OCI-LY1 (cell line): ENCODE measurements at regions not wholly inside any gene's neighbourhood (a gene's known extent, or its start where the extent isn't known, plus 50 kb on each side); places are given as distances from the start of the nearest gene placed in this dataset.

Experiments used
- H2AFZ ChIP-seq: fragments of 200-600 bp; sonication (generic), shearing (Covaris generic); 2 replicates; pipeline ENCODE4 v1.6.0; 2014; ENCODE audit warnings: antibody characterized with exemption, mild to moderate bottlenecking, low read length
- H3F3A ChIP-seq: fragments of 200-600 bp; sonication (generic), shearing (Covaris generic); 2 replicates; pipeline ENCODE4 v1.6.0; 2014; ENCODE audit warnings: mild to moderate bottlenecking, antibody characterized with exemption, low read length, moderate library complexity; ENCODE audit not compliant: insufficient read depth
- H3K27ac ChIP-seq: fragments of 200-600 bp; sonication (generic); 2 replicates; pipeline ENCODE4 v1.5.1; 2014; ENCODE audit warnings: low read length, mixed run types, mild to moderate bottlenecking, low read depth; ENCODE audit not compliant: poor library complexity, severe bottlenecking
- H3K27me3 ChIP-seq: fragments of 200-600 bp; sonication (generic); 2 replicates; pipeline ENCODE4 v1.6.0; 2014; ENCODE audit warnings: antibody characterized with exemption, mild to moderate bottlenecking, low read length, moderate library complexity; ENCODE audit not compliant: insufficient read depth
- H3K36me3 ChIP-seq: fragments of 200-600 bp; sonication (generic); 2 replicates; pipeline ENCODE4 v1.6.1; 2014; ENCODE audit warnings: mild to moderate bottlenecking, antibody characterized with exemption, low read length, moderate library complexity, mixed read lengths; ENCODE audit not compliant: insufficient read depth
- H3K4me1 ChIP-seq: fragments of 200-600 bp; sonication (generic); 2 replicates; pipeline ENCODE4 v1.5.1; 2014; ENCODE audit warnings: mild to moderate bottlenecking, low read length, moderate library complexity; ENCODE audit not compliant: insufficient read depth, severe bottlenecking
- H3K4me2 ChIP-seq: fragments of 200-600 bp; sonication (generic), shearing (Covaris generic); 2 replicates; pipeline ENCODE4 v1.6.1; 2014; ENCODE audit warnings: low read length
- H3K4me3 ChIP-seq: fragments of 200-600 bp; sonication (generic); 2 replicates; pipeline ENCODE4 v1.5.1; 2014; ENCODE audit warnings: low read length, low read depth, mild to moderate bottlenecking, mixed read lengths; ENCODE audit not compliant: poor library complexity, severe bottlenecking
- H3K79me2 ChIP-seq: fragments of 200-600 bp; shearing (Covaris generic); 2 replicates; pipeline ENCODE4 v1.6.1; 2016; ENCODE audit warnings: mixed run types, low read length, mixed read lengths; ENCODE audit not compliant: insufficient read depth
- H3K9ac ChIP-seq: fragments of 200-600 bp; sonication (generic), shearing (Covaris generic); 2 replicates; pipeline ENCODE4 v1.6.1; 2014; ENCODE audit warnings: mild to moderate bottlenecking, low read length, mixed read lengths
- H3K9me2 ChIP-seq: fragments of 200-600 bp; sonication (generic), shearing (Covaris generic); 2 replicates; pipeline ENCODE4 v1.6.1; 2014; ENCODE audit warnings: low read depth, mild to moderate bottlenecking, low read length, mixed read lengths
- H3K9me3 ChIP-seq: fragments of 200-600 bp; shearing (Covaris generic); 2 replicates; pipeline ENCODE4 v1.6.1; 2014; ENCODE audit warnings: low read length, mixed read lengths
- H4K20me1 ChIP-seq: fragments of 200-600 bp; sonication (generic), shearing (Covaris generic); 2 replicates; pipeline ENCODE4 v1.6.0; 2016; ENCODE audit warnings: mild to moderate bottlenecking, low read length; ENCODE audit not compliant: insufficient read depth
- EZH2 ChIP-seq: fragments of 200-600 bp; sonication (generic), shearing (Covaris generic); IDR thresholded peaks from 2 replicates; pipeline ENCODE4 v1.8.0; 2017; ENCODE audit warnings: borderline replicate concordance, mixed run types, mild to moderate bottlenecking, antibody characterized with exemption, low read length, moderate library complexity, mixed read lengths
- TF ChIP-seq, protein P1 (sequence below): fragments of 200-600 bp; sonication (generic), shearing (Covaris generic); IDR thresholded peaks from 2 replicates; pipeline ENCODE4 v1.5.1; 2017; ENCODE audit warnings: mild to moderate bottlenecking, antibody characterized with exemption, low read length, moderate library complexity, mixed read lengths

DNA sequence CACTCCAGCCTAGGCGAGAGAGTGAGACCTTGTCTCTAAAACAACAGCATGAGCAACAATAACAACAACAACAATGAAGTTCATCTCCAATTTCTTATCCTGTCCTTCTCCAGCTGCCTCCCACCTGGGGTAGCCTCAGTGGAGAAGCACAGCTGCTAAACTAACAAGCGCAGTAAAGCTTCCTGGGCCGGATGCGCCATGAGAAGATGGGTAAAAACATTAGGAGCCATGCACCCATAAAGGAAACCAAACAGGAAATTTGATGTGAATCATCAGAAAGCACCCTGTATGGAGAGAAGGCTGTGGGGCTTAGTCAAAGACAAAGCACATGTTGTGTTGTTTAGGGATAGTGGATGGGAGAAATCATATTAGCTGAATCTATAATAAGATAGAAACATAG lies 61.1 kb upstream of the CCN6 start:
- Histone ChIP-seq H4K20me1 (no peaks in the 10 kb centered on the region), H3K4me1 (no peaks in the 10 kb centered on the region), H3F3A (no peaks in the 10 kb centered on the region), H3K4me2 (no peak overlapping the region), H2AFZ (no peak overlapping the region), H3K36me3 (no peaks in the 10 kb centered on the region), H3K9ac (no peak overlapping the region), H3K9me3 (no peaks in the 10 kb centered on the region), H3K79me2 (no peaks in the 10 kb centered on the region), H3K9me2 (no peaks in the 10 kb centered on the region), H3K27me3 (0 out of 2 replicates have a peak, but pooled peaks cover 4% of the 10 kb centered on the region), H3K4me3 (no peak overlapping the region), H3K27ac (no peak overlapping the region)
- TF ChIP-seq EZH2, result no peak
- TF ChIP-seq, protein P1, sequence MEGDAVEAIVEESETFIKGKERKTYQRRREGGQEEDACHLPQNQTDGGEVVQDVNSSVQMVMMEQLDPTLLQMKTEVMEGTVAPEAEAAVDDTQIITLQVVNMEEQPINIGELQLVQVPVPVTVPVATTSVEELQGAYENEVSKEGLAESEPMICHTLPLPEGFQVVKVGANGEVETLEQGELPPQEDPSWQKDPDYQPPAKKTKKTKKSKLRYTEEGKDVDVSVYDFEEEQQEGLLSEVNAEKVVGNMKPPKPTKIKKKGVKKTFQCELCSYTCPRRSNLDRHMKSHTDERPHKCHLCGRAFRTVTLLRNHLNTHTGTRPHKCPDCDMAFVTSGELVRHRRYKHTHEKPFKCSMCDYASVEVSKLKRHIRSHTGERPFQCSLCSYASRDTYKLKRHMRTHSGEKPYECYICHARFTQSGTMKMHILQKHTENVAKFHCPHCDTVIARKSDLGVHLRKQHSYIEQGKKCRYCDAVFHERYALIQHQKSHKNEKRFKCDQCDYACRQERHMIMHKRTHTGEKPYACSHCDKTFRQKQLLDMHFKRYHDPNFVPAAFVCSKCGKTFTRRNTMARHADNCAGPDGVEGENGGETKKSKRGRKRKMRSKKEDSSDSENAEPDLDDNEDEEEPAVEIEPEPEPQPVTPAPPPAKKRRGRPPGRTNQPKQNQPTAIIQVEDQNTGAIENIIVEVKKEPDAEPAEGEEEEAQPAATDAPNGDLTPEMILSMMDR, result no peak

DNA sequence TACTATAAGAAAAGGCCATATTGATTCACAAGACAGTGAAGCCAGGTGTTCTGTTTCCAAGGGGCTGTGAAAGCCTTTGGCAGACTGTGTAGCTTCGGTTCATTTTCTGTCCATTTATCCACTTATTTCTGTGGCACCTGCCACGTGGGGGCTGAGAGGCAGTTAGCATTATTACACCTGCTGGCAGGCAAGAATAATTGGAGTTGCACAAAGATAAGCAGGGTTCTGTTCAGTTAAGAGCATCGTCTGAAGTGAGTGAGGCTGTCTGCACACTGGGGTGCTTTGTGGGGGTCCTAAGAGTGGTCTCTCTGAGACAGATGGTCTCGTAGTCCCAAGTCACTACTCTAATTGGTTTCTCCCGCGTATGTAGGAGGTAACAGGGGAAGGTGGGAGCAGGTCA lies 60.6 kb upstream of the CCN6 start:
- H3K27ac ChIP-seq, result no peak overlapping the region
- H3K9ac ChIP-seq, result no peak overlapping the region
- H3K4me1 ChIP-seq, result no peaks in the 10 kb centered on the region

DNA sequence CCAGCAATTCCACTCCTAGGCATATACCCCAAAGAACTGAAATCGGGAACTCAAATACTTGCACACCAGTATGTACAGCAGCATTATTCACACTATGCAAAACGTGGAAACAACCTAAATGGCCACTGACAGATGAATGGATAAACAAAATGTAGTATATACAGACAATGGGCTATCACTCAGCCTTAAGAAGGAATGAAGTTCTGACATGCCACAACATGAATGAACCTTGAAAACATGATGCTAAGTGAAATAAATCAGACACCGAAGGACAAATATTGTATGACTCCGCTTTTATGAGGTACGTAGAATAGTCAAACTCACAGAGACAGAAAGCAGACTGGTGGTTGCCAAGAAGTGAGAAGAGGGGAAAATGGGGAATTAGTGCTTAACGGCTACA lies 59.1 kb upstream of the CCN6 start:
- Histone ChIP-seq H3K9me2 (no peaks in the 10 kb centered on the region), H3K4me1 (no peaks in the 10 kb centered on the region), H3F3A (no peaks in the 10 kb centered on the region), H3K27me3 (0 out of 2 replicates have a peak, but pooled peaks cover 4% of the 10 kb centered on the region), H3K79me2 (no peaks in the 10 kb centered on the region), H3K9ac (no peak overlapping the region), H3K4me2 (no peak overlapping the region), H2AFZ (no peak overlapping the region), H3K27ac (no peak overlapping the region), H3K4me3 (no peak overlapping the region), H4K20me1 (no peaks in the 10 kb centered on the region), H3K36me3 (no peaks in the 10 kb centered on the region), H3K9me3 (no peaks in the 10 kb centered on the region)
- TF ChIP-seq, protein P1, result no peak
- TF ChIP-seq EZH2, result no peak

More for the DNA sequence above, 60.6 kb upstream of the CCN6 start:
- no peaks in the 10 kb centered on the region for H3K36me3 ChIP-seq
- H3K4me3 ChIP-seq, result no peak overlapping the region
- no peak overlapping the region for H3K4me2 ChIP-seq
- no peaks in the 10 kb centered on the region for H3K9me2 ChIP-seq
- no peaks in the 10 kb centered on the region for H3K79me2 ChIP-seq
- 0 out of 2 replicates have a peak, but pooled peaks cover 4% of the 10 kb centered on the region for H3K27me3 ChIP-seq
- H3F3A ChIP-seq, result no peaks in the 10 kb centered on the region
- H3K9me3 ChIP-seq, result no peaks in the 10 kb centered on the region
- H2AFZ ChIP-seq, result no peak overlapping the region
- TF ChIP-seq, protein P1, result no peak
- no peak for TF ChIP-seq EZH2
- no peaks in the 10 kb centered on the region for H4K20me1 ChIP-seq
